ENCODE measurements at regions not wholly inside any gene's neighbourhood (a gene's known extent, or its start where the extent isn't known, plus 50 kb on each side); places are given as distances from the start of the nearest gene placed in this dataset.

DNA sequence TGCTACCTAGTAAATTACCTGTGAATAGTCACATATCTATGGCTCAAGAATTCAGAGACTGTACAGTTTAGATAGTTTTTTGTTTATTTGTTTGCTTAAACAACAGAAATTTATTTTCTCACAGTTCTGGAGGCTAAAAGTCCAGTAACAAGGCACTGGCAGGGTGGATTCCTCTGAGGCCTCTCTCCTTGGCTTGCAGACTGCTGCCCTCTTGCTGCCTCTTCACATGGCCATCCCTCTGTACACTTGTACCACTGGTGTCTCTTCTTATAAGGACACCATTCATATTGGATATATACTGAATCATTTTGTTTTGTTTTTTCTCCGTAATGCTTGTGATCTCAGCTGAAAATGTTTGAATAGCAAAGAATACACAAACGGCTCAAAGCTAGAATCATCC lies 56.4 kb upstream of the MIR17HG start:
- DNase-seq (no peak), ATAC-seq (no peak)
- Histone ChIP-seq H3K36me3 (ENCODE audit: low read depth) (no peaks in the 10 kb centered on the region), H3K4me3 (no peak overlapping the region), H3K4me1 (ENCODE audit: low read depth) (no peaks in the 10 kb centered on the region), H3K9me3 (no peaks in the 10 kb centered on the region)
- TF ChIP-seq, protein P1, sequence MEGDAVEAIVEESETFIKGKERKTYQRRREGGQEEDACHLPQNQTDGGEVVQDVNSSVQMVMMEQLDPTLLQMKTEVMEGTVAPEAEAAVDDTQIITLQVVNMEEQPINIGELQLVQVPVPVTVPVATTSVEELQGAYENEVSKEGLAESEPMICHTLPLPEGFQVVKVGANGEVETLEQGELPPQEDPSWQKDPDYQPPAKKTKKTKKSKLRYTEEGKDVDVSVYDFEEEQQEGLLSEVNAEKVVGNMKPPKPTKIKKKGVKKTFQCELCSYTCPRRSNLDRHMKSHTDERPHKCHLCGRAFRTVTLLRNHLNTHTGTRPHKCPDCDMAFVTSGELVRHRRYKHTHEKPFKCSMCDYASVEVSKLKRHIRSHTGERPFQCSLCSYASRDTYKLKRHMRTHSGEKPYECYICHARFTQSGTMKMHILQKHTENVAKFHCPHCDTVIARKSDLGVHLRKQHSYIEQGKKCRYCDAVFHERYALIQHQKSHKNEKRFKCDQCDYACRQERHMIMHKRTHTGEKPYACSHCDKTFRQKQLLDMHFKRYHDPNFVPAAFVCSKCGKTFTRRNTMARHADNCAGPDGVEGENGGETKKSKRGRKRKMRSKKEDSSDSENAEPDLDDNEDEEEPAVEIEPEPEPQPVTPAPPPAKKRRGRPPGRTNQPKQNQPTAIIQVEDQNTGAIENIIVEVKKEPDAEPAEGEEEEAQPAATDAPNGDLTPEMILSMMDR (IDR thresholded peaks at IDR 0.05) = no peak
- intact Hi-C loops (cut with DNase I, micrococcal nuclease) = no loop called here

DNA sequence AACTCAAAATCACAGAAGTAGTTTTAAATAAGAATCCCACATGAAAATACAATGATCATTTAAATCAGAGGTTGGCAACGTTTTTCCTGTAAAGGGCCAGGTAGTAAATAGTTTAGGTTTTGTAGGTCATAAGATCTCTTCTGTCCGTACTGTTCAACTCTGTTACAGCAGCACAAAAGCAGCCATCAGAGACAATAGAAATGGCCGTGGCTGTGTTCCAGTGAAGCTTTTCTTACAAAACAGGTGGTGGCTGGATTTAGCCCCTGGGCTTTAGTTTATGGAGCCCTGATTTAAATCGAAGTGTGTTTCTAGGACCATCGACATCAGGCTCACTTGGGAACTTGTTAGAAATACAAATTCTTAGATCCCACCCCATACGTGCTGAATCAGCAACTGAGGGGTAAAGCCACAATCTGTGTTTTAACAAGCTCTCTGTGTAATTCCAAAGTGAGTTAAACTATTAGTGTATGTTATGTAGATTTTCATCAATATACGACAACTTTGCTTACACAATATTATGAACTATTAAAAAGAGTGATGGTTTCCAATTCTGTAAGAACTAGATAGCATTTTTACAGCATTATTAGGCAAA lies 54.8 kb upstream of the MIR17HG start:
- Histone ChIP-seq H3K4me1 (ENCODE audit: low read depth) (no peaks in the 10 kb centered on the region), H3K36me3 (ENCODE audit: low read depth) (no peaks in the 10 kb centered on the region), H3K4me3 (no peak overlapping the region), H3K9me3 (no peaks in the 10 kb centered on the region)
- DNase-seq = no peak
- TF ChIP-seq, protein P1 (IDR thresholded peaks at IDR 0.05) = no peak
- no peak for ATAC-seq
- intact Hi-C loops (cut with DNase I, micrococcal nuclease) = no loop called here

DNA sequence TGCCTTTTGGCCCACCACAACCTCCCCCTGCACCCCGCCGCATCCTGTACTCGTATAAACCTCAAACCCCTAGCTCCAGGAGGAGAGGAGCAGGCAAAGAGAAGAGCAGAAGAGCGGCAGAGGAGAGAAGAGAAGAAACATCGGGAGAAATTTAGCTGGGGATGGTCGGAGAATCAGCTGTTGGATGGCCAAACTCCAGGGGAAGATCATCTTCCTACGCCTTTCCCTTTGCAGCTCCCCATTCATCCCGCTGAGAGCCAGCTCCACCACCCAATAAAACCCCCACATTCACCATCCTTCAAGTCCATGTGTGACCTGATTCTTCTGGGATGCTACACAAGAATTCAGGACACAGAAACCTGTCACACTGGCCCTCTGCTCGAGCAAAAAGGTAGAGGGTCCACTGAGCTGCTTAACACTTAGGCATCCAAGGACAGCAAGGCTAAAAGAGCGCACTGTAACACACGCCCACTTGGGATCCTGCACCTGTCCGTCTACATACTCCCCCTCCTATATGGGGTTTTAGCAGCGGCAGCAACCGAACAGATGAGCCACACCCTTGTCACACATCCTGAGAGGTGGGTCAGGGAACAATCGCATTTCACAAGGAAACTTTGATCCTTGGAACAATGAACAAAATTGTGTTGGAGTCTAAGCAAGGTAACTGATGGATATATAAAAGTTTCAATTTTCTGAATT lies 51.6 kb upstream of the MIR17HG start:
- Histone ChIP-seq H3K4me3 (no peak overlapping the region), H3K4me1 (ENCODE audit: low read depth) (no peaks in the 10 kb centered on the region), H3K36me3 (ENCODE audit: low read depth) (no peaks in the 10 kb centered on the region), H3K9me3 (no peaks in the 10 kb centered on the region)
- DNase-seq (peak in 2 of 3 donors; percentile 28 to 40), ATAC-seq (peak; percentile 95)
- intact Hi-C loops (cut with DNase I, micrococcal nuclease) = no loop called here
- TF ChIP-seq, protein P1 (IDR thresholded peaks at IDR 0.05) = no peak

DNA sequence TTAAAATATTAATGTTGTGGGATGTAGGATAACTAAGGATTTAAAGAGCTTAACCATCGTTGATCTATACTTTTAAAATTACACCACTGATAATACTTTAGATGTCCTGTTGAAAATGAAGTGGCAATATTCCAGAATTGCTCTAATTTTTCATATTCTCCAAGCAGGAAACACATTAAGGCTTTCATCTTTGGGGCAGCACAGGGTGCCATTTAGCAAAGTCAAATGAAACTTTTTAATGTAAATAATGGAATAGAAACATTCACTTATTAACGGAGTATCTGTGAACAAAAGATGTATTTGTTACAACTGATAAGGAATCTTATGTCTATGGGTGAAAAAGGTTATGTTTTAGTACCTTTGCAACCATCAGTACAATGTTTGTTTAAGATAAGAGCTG lies 50.0 kb upstream of the MIR17HG start:
- Histone ChIP-seq H3K36me3 (ENCODE audit: low read depth) (no peaks in the 10 kb centered on the region), H3K4me3 (no peak overlapping the region), H3K9me3 (no peaks in the 10 kb centered on the region), H3K4me1 (ENCODE audit: low read depth) (no peaks in the 10 kb centered on the region)
- TF ChIP-seq, protein P1 (IDR thresholded peaks at IDR 0.05) = no peak
- DNase-seq = no peak
- intact Hi-C loops (cut with DNase I, micrococcal nuclease) = no loop called here
- ATAC-seq = no peak
